ENCODE measurements at regions not wholly inside any gene's neighbourhood (a gene's known extent, or its start where the extent isn't known, plus 50 kb on each side); places are given as distances from the start of the nearest gene placed in this dataset.

DNA sequence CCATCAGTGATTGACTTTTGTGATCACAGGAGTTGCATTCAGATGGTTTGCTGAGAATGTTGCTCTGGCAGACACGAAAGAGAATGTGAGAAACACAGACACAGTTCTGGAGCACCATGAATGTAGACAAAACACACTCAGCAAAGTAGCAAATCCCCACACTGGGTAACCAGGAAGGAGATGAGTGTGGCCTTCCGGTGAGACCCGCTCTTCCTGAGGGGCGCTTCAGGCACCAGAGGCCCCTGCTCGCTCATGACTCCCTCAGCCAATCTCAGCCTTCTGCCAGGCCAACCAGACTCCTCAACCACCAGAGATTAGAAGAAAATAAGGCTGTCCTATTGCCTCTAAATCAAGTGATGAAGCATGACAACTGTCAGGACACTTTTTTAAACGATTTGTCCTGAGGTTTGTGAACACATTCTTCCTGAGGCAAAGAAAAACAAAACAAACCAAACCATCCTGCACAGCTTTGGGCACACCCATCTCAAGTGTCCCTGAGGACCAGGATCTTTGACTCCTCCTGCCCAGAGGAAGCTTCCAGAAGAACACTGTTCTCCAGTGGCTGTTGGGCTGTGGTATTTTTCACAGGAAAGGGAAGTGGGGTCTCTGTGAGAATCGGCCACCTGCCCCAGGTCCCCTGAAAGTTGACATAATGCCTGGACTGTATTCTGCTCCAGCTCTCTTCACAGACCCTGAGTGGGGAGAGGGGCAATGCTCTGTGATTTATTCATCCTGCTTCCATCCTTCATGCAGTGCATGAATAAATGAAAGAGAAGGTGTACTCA is 152.8 kb downstream of the BCL11A start:
- no peaks in the 10 kb centered on the region for H3K36me3 Mint-ChIP-seq
- ATAC-seq (ENCODE audit: low read depth in 2 of 2) (no peak), DNase-seq (no peak)
- H3K4me3 ChIP-seq (ENCODE audit: low read depth, low read length): no peak overlapping the region
- H3K4me3 Mint-ChIP-seq: no peak overlapping the region
- no peaks in the 10 kb centered on the region for H3K4me1 ChIP-seq (ENCODE audit: control insufficient read depth, insufficient read depth, low read length, poor library complexity, severe bottlenecking)
- no peaks in the 10 kb centered on the region for H3K9me3 ChIP-seq (ENCODE audit: control insufficient read depth in 2 of 2, low read length in 2 of 2)
- no peak overlapping the region for H3K27ac ChIP-seq (ENCODE audit: insufficient read depth, low read length, poor library complexity, severe bottlenecking)
- H3K27ac Mint-ChIP-seq: peak overlapping the region in 1 of 3 donors; percentile 32
- H3K9me3 Mint-ChIP-seq: peaks cover 0 to 3% (median 0%) of the 10 kb centered on the region in 7 donors
- peaks cover 5% of the 10 kb centered on the region for H3K27me3 Mint-ChIP-seq
- no peaks in the 10 kb centered on the region for H3K36me3 ChIP-seq (ENCODE audit: control insufficient read depth, insufficient read depth, low read length)
- no peaks in the 10 kb centered on the region for H3K27me3 ChIP-seq (ENCODE audit: control insufficient read depth, insufficient read depth, low read length)
- H3K4me1 Mint-ChIP-seq: no peaks in the 10 kb centered on the region

DNA sequence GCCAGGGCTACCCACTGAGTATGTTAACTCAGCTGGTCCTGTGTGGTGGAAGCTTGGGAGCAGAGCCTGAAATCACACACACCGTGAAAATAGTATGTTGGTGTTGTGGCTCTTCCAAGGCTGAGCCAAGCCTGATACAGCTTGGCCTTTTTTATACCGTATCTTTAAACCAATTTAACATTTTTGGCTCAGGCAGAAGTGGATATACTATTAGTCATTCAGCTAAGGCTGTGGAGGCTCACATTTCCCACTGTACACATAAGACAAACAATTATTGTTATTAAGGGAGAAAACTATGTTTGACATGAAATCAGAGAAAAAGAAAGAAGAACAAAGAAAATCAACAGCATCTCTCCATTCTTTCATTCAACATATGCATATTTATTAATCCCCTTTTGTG is 159.0 kb downstream of the BCL11A start:
- H3K27ac ChIP-seq (ENCODE audit: insufficient read depth, low read length, poor library complexity, severe bottlenecking): no peak overlapping the region
- Mint-ChIP-seq H3K9me3 (no peaks in the 10 kb centered on the region), H3K27ac (no peak overlapping the region), H3K4me3 (no peak overlapping the region), H3K4me1 (no peaks in the 10 kb centered on the region), H3K27me3 (peaks cover 5% of the 10 kb centered on the region), H3K36me3 (no peaks in the 10 kb centered on the region)
- H3K4me3 ChIP-seq (ENCODE audit: low read depth, low read length): no peak overlapping the region
- no peaks in the 10 kb centered on the region for H3K27me3 ChIP-seq (ENCODE audit: control insufficient read depth, insufficient read depth, low read length)
- no peaks in the 10 kb centered on the region for H3K36me3 ChIP-seq (ENCODE audit: control insufficient read depth, insufficient read depth, low read length)
- DNase-seq (no peak), ATAC-seq (ENCODE audit: low read depth in 2 of 2) (no peak)
- H3K4me1 ChIP-seq (ENCODE audit: control insufficient read depth, insufficient read depth, low read length, poor library complexity, severe bottlenecking): no peaks in the 10 kb centered on the region
- H3K9me3 ChIP-seq (ENCODE audit: control insufficient read depth in 2 of 2, low read length in 2 of 2): no peaks in the 10 kb centered on the region

DNA sequence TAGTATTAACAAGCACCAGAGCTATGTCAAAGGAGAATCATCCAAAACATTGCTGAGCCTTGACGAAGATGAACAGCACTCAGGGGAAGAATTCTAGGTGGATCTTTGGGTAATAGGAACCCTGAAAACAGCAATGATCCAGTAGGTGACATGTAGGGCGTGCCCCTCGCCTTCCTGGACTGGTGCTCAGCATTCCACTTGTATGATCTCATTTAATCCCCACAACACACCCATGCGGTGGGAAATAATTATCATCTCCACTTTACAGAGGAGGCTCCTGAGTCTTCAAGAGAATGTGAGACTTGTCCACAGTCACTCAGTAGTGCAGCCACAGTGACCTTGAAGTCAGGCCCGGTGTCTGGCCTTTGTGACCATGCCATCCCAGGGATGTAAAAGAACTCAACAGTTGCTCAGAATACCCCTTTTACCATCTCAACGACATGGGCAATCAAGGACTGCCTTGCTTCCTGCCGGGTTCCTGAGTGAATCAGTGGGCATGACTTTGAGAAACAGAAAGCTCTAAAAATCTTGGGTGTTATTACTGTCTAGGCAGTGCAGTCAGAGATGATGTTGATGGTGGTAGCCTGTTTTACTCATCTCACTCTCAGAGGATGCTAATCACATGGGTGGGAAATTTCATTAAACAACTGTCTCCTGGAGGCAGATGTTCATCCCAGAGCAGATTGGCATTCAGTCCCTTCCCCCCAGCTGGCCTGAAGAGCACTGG is 161.6 kb downstream of the BCL11A start:
- Mint-ChIP-seq H3K36me3 (no peaks in the 10 kb centered on the region), H3K4me3 (no peak overlapping the region), H3K9me3 (peaks cover 0 to 1% (median 0%) of the 10 kb centered on the region in 7 donors), H3K27ac (peak overlapping the region in 1 of 3 donors; percentile 62), H3K27me3 (peaks cover 5% of the 10 kb centered on the region), H3K4me1 (no peaks in the 10 kb centered on the region)
- H3K9me3 ChIP-seq (ENCODE audit: control insufficient read depth in 2 of 2, low read length in 2 of 2): no peaks in the 10 kb centered on the region
- ATAC-seq (ENCODE audit: low read depth in 2 of 2): no peak
- H3K4me3 ChIP-seq (ENCODE audit: low read depth, low read length): no peak overlapping the region
- no peaks in the 10 kb centered on the region for H3K27me3 ChIP-seq (ENCODE audit: control insufficient read depth, insufficient read depth, low read length)
- H3K4me1 ChIP-seq (ENCODE audit: control insufficient read depth, insufficient read depth, low read length, poor library complexity, severe bottlenecking): no peaks in the 10 kb centered on the region
- DNase-seq: no peak
- no peak overlapping the region for H3K27ac ChIP-seq (ENCODE audit: insufficient read depth, low read length, poor library complexity, severe bottlenecking)
- no peaks in the 10 kb centered on the region for H3K36me3 ChIP-seq (ENCODE audit: control insufficient read depth, insufficient read depth, low read length)

DNA sequence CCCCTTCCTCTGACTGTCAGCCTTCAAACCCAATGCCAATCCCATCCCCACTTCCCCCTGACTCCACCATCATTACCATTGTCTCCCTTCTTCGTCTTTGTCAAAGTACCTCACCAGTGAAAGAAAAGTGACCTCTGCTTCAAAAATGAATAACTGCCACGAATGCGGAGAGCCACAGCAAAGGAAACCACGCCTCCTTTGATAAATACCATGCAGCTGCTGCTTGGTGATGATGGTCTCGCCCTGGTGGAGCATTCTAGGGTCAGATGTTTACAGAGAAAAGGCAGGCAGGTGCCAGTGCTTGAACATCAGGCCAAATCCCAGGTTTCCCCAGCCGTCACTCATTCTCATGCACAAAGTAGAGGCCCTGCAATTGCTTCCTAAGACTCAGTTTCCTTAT is 162.2 kb downstream of the BCL11A start:
- Histone ChIP-seq H3K9me3 (ENCODE audit: control insufficient read depth in 2 of 2, low read length in 2 of 2) (no peaks in the 10 kb centered on the region), H3K27ac (ENCODE audit: insufficient read depth, low read length, poor library complexity, severe bottlenecking) (no peak overlapping the region), H3K36me3 (ENCODE audit: control insufficient read depth, insufficient read depth, low read length) (no peaks in the 10 kb centered on the region), H3K4me1 (ENCODE audit: control insufficient read depth, insufficient read depth, low read length, poor library complexity, severe bottlenecking) (no peaks in the 10 kb centered on the region), H3K4me3 (ENCODE audit: low read depth, low read length) (no peak overlapping the region), H3K27me3 (ENCODE audit: control insufficient read depth, insufficient read depth, low read length) (no peaks in the 10 kb centered on the region)
- no peak for DNase-seq
- Mint-ChIP-seq H3K27ac (peak overlapping the region in 1 of 3 donors; percentile 62), H3K4me3 (no peak overlapping the region), H3K27me3 (peaks cover 5% of the 10 kb centered on the region), H3K36me3 (no peaks in the 10 kb centered on the region), H3K4me1 (no peaks in the 10 kb centered on the region), H3K9me3 (peaks cover 0 to 1% (median 0%) of the 10 kb centered on the region in 7 donors)
- ATAC-seq (ENCODE audit: low read depth in 2 of 2): no peak

DNA sequence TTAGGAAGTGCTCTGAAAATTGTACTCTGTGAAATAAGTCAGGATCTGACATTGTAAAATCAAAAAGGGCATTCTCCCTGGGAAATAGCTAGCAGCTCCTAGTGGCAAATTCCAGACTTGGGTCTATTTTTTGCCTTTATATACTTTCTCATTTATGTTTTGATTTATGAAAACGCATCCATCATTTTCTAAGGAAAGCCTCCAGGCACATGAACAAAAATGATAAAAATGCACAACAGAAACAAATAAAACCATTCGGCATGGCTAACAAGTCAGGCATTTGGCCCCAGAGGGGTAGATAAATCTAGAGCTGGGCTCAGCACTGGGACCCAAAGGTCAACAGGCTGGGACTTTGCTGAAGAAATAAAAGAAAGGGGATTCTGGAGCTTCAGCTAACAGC is 167.0 kb downstream of the BCL11A start:
- H3K27ac ChIP-seq (ENCODE audit: insufficient read depth, low read length, poor library complexity, severe bottlenecking): no peak overlapping the region
- ATAC-seq (ENCODE audit: low read depth in 2 of 2) (no peak), DNase-seq (no peak)
- Mint-ChIP-seq H3K4me1 (no peaks in the 10 kb centered on the region), H3K36me3 (no peaks in the 10 kb centered on the region), H3K9me3 (peaks cover 0 to 4% (median 0%) of the 10 kb centered on the region in 7 donors), H3K27ac (no peak overlapping the region), H3K4me3 (no peak overlapping the region), H3K27me3 (peaks cover 5% of the 10 kb centered on the region)
- H3K36me3 ChIP-seq (ENCODE audit: control insufficient read depth, insufficient read depth, low read length): no peaks in the 10 kb centered on the region
- H3K27me3 ChIP-seq (ENCODE audit: control insufficient read depth, insufficient read depth, low read length): no peaks in the 10 kb centered on the region
- H3K4me1 ChIP-seq (ENCODE audit: control insufficient read depth, insufficient read depth, low read length, poor library complexity, severe bottlenecking): no peaks in the 10 kb centered on the region
- H3K4me3 ChIP-seq (ENCODE audit: low read depth, low read length): no peak overlapping the region
- H3K9me3 ChIP-seq (ENCODE audit: control insufficient read depth in 2 of 2, low read length in 2 of 2): no peaks in the 10 kb centered on the region

DNA sequence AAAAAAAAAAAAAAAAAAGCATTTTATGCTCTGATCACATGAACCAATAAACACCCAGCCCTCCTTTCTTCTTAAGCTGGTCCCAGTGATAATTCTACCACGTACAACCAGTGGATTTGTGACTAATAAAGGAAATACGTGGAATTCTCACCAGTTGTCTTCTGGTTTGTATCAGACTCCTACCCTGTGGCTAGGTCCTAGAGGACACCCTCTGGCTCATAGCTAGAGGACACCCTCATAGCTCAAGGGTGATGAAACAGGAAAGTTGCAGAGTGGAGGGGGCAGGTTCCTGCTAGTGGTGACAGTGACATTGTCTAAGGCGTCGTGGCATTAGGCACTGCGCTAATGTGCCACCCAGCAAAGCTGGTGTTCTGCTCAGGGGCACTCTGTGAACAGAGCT is 167.8 kb downstream of the BCL11A start:
- ATAC-seq (ENCODE audit: low read depth in 2 of 2) (no peak), DNase-seq (no peak)
- no peak overlapping the region for H3K27ac ChIP-seq (ENCODE audit: insufficient read depth, low read length, poor library complexity, severe bottlenecking)
- H3K36me3 Mint-ChIP-seq: no peaks in the 10 kb centered on the region
- H3K9me3 Mint-ChIP-seq: peaks cover 0 to 4% (median 0%) of the 10 kb centered on the region in 7 donors
- H3K27me3 ChIP-seq (ENCODE audit: control insufficient read depth, insufficient read depth, low read length): no peaks in the 10 kb centered on the region
- H3K4me1 Mint-ChIP-seq: no peaks in the 10 kb centered on the region
- H3K27ac Mint-ChIP-seq: no peak overlapping the region
- H3K27me3 Mint-ChIP-seq: no peaks in the 10 kb centered on the region
- no peak overlapping the region for H3K4me3 Mint-ChIP-seq
- H3K4me1 ChIP-seq (ENCODE audit: control insufficient read depth, insufficient read depth, low read length, poor library complexity, severe bottlenecking): no peaks in the 10 kb centered on the region
- H3K4me3 ChIP-seq (ENCODE audit: low read depth, low read length): no peak overlapping the region
- no peaks in the 10 kb centered on the region for H3K9me3 ChIP-seq (ENCODE audit: control insufficient read depth in 2 of 2, low read length in 2 of 2)
- no peaks in the 10 kb centered on the region for H3K36me3 ChIP-seq (ENCODE audit: control insufficient read depth, insufficient read depth, low read length)

DNA sequence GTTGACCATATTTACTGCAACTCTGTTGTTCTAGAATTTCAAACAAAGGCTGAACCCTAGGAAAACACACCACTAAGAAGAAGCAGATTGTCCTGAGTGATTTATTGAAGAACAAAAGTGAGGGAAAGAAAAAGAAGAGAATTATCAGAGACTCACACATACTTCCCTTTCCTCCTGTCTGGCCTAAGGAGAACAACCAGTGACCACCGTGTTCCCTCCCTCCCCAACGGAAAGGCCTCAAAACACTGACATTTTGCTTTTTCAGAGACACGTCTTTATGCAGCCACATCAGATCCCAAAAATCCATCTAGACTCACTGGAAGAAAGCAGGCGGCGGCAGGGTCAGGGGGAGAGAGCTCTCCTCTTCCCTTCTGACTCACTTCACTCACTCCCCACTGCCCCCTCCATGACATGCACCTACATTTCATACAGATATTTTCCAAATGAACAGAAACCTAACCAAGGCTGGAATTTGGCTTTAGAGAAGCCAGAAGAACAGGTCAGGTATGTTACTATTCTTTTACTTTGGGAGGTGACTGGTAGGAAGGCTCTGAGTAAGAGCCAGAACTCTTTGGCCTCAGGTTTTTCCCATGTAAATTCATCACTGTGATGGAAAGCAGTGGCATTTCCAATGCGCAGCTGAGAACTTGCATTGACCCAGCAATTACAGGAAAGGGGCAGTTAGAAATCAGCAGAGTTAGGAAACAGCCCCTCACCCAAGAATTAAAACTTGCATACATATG is 169.9 kb downstream of the BCL11A start:
- Mint-ChIP-seq H3K4me1 (peaks cover 0 to 3% (median 0%) of the 10 kb centered on the region in 4 donors), H3K27me3 (no peaks in the 10 kb centered on the region), H3K4me3 (no peak overlapping the region), H3K36me3 (no peaks in the 10 kb centered on the region), H3K27ac (no peak overlapping the region), H3K9me3 (peaks cover 0 to 4% (median 0%) of the 10 kb centered on the region in 7 donors)
- ATAC-seq (ENCODE audit: low read depth in 2 of 2) (no peak), DNase-seq (no peak)
- H3K9me3 ChIP-seq (ENCODE audit: control insufficient read depth in 2 of 2, low read length in 2 of 2): no peaks in the 10 kb centered on the region
- H3K4me1 ChIP-seq (ENCODE audit: control insufficient read depth, insufficient read depth, low read length, poor library complexity, severe bottlenecking): no peaks in the 10 kb centered on the region
- H3K27me3 ChIP-seq (ENCODE audit: control insufficient read depth, insufficient read depth, low read length): no peaks in the 10 kb centered on the region
- H3K36me3 ChIP-seq (ENCODE audit: control insufficient read depth, insufficient read depth, low read length): no peaks in the 10 kb centered on the region
- no peak overlapping the region for H3K27ac ChIP-seq (ENCODE audit: insufficient read depth, low read length, poor library complexity, severe bottlenecking)
- no peak overlapping the region for H3K4me3 ChIP-seq (ENCODE audit: low read depth, low read length)

All from CD4-positive, CD25-positive, alpha-beta regulatory T cell (primary cell).